Heart left ventricle (tissue), 13 donors: ENCODE measurements at regions not wholly inside any gene's neighbourhood (a gene's known extent, or its start where the extent isn't known, plus 50 kb on each side); places are given as distances from the start of the nearest gene placed in this dataset.

ENCODE experiments used
- POLR2A ChIP-seq, 2 donors: fragments of 450-650 bp; IDR thresholded peaks; one replicate each; pipeline ENCODE4 v1.6.1; 2017; ENCODE audit warnings: antibody characterized with exemption in 2 of 2, mild to moderate bottlenecking in 2 of 2, moderate library complexity in 2 of 2
- TF ChIP-seq, protein P1 (sequence below), 12 donors: fragments of 200-600 bp; sonication (generic) in 4 of 12; IDR thresholded peaks; one replicate each; pipeline versions ENCODE4 v1.5.0 to v1.8.0; 2018 to 2022; ENCODE audit warnings: antibody characterized with exemption in 12 of 12, mild to moderate bottlenecking in 5 of 12
- donor health status: ischemic (EF 13 %, LVEDD 7.1; RV severe dilation, severe dysfunction).
- donor health status: DM: no; HTN: yes; CAD: no.
- donor health status: DM: no; HTN: no; CAD: no.
- donor health status: ischemic (EF 25% LVEDD 6.9; RV normal size, moderate dysfunction).
- donor health status: ischemic (EF 25% LVEDD 5.7; RV mildly dilated, moderate dysfunction).
- donor health status: ischemic (EF 35%, LVEDD 5.7; RV mildly dilated, moderate dysfunction).
- donor health status: nonischemic (EF 11% LVEDD 7.7; RV severe dilation, severe dysfunction).
- donor health status: DM: yes; HTN: yes; CAD: no.
- donor health status: PGD.
- donor health status: ischemic (EF 29% LVEDD 5.4; RV normal size, mild dysfunction).
- donor health status: nonischemic (EF 23%, LVEDD 6.1; RV moderate dilation, normal function).

GRCh38 chr5:62825623-62826220 is 247.1 kb downstream of the LRRC70 start:
- TF ChIP-seq, protein P1, sequence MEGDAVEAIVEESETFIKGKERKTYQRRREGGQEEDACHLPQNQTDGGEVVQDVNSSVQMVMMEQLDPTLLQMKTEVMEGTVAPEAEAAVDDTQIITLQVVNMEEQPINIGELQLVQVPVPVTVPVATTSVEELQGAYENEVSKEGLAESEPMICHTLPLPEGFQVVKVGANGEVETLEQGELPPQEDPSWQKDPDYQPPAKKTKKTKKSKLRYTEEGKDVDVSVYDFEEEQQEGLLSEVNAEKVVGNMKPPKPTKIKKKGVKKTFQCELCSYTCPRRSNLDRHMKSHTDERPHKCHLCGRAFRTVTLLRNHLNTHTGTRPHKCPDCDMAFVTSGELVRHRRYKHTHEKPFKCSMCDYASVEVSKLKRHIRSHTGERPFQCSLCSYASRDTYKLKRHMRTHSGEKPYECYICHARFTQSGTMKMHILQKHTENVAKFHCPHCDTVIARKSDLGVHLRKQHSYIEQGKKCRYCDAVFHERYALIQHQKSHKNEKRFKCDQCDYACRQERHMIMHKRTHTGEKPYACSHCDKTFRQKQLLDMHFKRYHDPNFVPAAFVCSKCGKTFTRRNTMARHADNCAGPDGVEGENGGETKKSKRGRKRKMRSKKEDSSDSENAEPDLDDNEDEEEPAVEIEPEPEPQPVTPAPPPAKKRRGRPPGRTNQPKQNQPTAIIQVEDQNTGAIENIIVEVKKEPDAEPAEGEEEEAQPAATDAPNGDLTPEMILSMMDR (IDR thresholded peaks at IDR 0.05), result no peak
- no peak for TF ChIP-seq POLR2A (IDR thresholded peaks at IDR 0.05)
